H9 (cell line): ENCODE measurements at regions not wholly inside any gene's neighbourhood (a gene's known extent, or its start where the extent isn't known, plus 50 kb on each side); places are given as distances from the start of the nearest gene placed in this dataset.

ENCODE experiments used
- DNase-seq: peaks from one replicate; pipeline ENCODE4 v3.0.0-alpha.2; 2017
- H2AFZ ChIP-seq: one replicate; pipeline ENCODE4 v1.6.1; 2013; ENCODE audit warnings: mild to moderate bottlenecking, low read length, control low read depth, moderate library complexity
- H2AK5ac ChIP-seq: 2 replicates; pipeline ENCODE4 v1.6.1; 2013; ENCODE audit warnings: low read length, control low read depth, mixed read lengths; ENCODE audit not compliant: insufficient read length
- H2BK120ac ChIP-seq: one replicate; pipeline ENCODE4 v1.6.1; 2013; ENCODE audit warnings: low read depth, mild to moderate bottlenecking, low read length, control low read depth, inconsistent platforms; ENCODE audit not compliant: poor library complexity, severe bottlenecking
- H2BK12ac ChIP-seq: 2 replicates; pipeline ENCODE4 v1.6.1; 2013; ENCODE audit warnings: low read length, control low read depth, mixed read lengths, low read depth; ENCODE audit not compliant: insufficient read length
- H2BK15ac ChIP-seq: 2 replicates; pipeline ENCODE4 v1.6.1; 2013; ENCODE audit warnings: low read depth, low read length, control low read depth
- H2BK20ac ChIP-seq: one replicate; pipeline ENCODE4 v1.6.1; 2013; ENCODE audit warnings: low read depth, mild to moderate bottlenecking, low read length, control low read depth, inconsistent platforms; ENCODE audit not compliant: poor library complexity, severe bottlenecking
- H2BK5ac ChIP-seq: 2 replicates; pipeline ENCODE4 v1.6.1; 2013; ENCODE audit warnings: low read length, control low read depth, mixed read lengths; ENCODE audit not compliant: insufficient read length
- H3K14ac ChIP-seq: 2 replicates; pipeline ENCODE4 v1.6.1; 2013; ENCODE audit warnings: low read length, control low read depth; ENCODE audit not compliant: insufficient read depth
- H3K18ac ChIP-seq: 2 replicates; pipeline ENCODE4 v1.6.1; 2013; ENCODE audit warnings: low read depth, mild to moderate bottlenecking, mixed read lengths, low read length, control low read depth; ENCODE audit not compliant: insufficient read length
- H3K23ac ChIP-seq: 2 replicates; pipeline ENCODE4 v1.6.1; 2013; ENCODE audit warnings: low read length, control low read depth, mixed read lengths, low read depth; ENCODE audit not compliant: insufficient read length
- H3K23me2 ChIP-seq: 2 replicates; pipeline ENCODE4 v1.6.1; 2013; ENCODE audit warnings: low read depth, mild to moderate bottlenecking, mixed read lengths, low read length, control low read depth; ENCODE audit not compliant: insufficient read length, poor library complexity, severe bottlenecking
- H3K27ac ChIP-seq: 2 replicates; pipeline ENCODE4 v1.5.1; 2013; ENCODE audit warnings: low read length, control low read depth, mixed read lengths, low read depth; ENCODE audit not compliant: insufficient read length
- H3K27me3 ChIP-seq: 2 replicates; pipeline ENCODE4 v1.6.1; 2013; ENCODE audit warnings: low read length, control low read depth, inconsistent platforms; ENCODE audit not compliant: insufficient read depth
- H3K4ac ChIP-seq: 2 replicates; pipeline ENCODE4 v1.6.1; 2013; ENCODE audit warnings: low read depth, mild to moderate bottlenecking, control low read depth, inconsistent platforms, low read length, moderate library complexity
- H3K4me1 ChIP-seq: 2 replicates; pipeline ENCODE4 v1.6.1; 2013; ENCODE audit warnings: low read length, control low read depth, inconsistent platforms; ENCODE audit not compliant: insufficient read depth
- H3K4me2 ChIP-seq: 2 replicates; pipeline ENCODE4 v1.6.1; 2013; ENCODE audit warnings: low read length, control low read depth, mixed read lengths; ENCODE audit not compliant: insufficient read length, insufficient read depth
- H3K56ac ChIP-seq: 2 replicates; pipeline ENCODE4 v1.6.1; 2013; ENCODE audit warnings: low read depth, mild to moderate bottlenecking, mixed read lengths, low read length, control low read depth; ENCODE audit not compliant: insufficient read length
- H3K79me1 ChIP-seq: 2 replicates; pipeline ENCODE4 v1.6.1; 2013; ENCODE audit warnings: low read depth, mild to moderate bottlenecking, moderate library complexity, low read length, control low read depth, inconsistent platforms; ENCODE audit not compliant: insufficient read depth, poor library complexity, severe bottlenecking
- H3K79me2 ChIP-seq: 2 replicates; pipeline ENCODE4 v1.6.1; 2013; ENCODE audit warnings: low read length, control low read depth, inconsistent platforms; ENCODE audit not compliant: insufficient read depth
- H3K9ac ChIP-seq: 2 replicates; pipeline ENCODE4 v1.6.1; 2013; ENCODE audit warnings: low read length, control low read depth, mixed read lengths; ENCODE audit not compliant: insufficient read length; ENCODE audit errors: extremely low read depth
- H3K9me3 ChIP-seq: one replicate; pipeline ENCODE4 v1.6.1; 2013; ENCODE audit warnings: low read depth, low read length, inconsistent platforms; ENCODE audit not compliant: control insufficient read depth
- H3T11ph ChIP-seq: one replicate; pipeline ENCODE4 v1.6.1; 2013; ENCODE audit warnings: mild to moderate bottlenecking, low read length, control low read depth, inconsistent platforms
- H4K20me1 ChIP-seq: one replicate; pipeline ENCODE4 v1.6.1; 2013; ENCODE audit not compliant: control insufficient read depth, insufficient read length, insufficient read depth
- H4K5ac ChIP-seq: 2 replicates; pipeline ENCODE4 v1.6.1; 2013; ENCODE audit warnings: low read depth, mild to moderate bottlenecking, mixed read lengths, low read length, control low read depth; ENCODE audit not compliant: insufficient read length
- H4K8ac ChIP-seq: replicated peaks from 2 replicates; pipeline ENCODE4 v1.6.1; 2013; ENCODE audit warnings: low read length, control low read depth, mixed read lengths, low read depth; ENCODE audit not compliant: insufficient read length
- H4K91ac ChIP-seq: 2 replicates; pipeline ENCODE4 v1.6.1; 2013; ENCODE audit warnings: low read depth, mild to moderate bottlenecking, moderate library complexity, mixed read lengths, low read length, control low read depth; ENCODE audit not compliant: insufficient read length
- H3K27ac Mint-ChIP-seq, 3 experiments: 2 replicates in 2 of 3; 3 replicates in 1 of 3; pipeline ENCODE4 v1.8.0; 2020 to 2021; ENCODE audit warnings: mixed read lengths in 3 of 3, mild to moderate bottlenecking in 1 of 3, moderate library complexity in 1 of 3
- H3K27me3 Mint-ChIP-seq: 2 replicates; pipeline ENCODE4 v1.8.0; 2021; ENCODE audit warnings: low read depth, mild to moderate bottlenecking, moderate library complexity, mixed read lengths
- H3K36me3 Mint-ChIP-seq, 3 experiments: 2 replicates in 2 of 3; 3 replicates in 1 of 3; pipeline ENCODE4 v1.8.0; 2020 to 2021; ENCODE audit warnings: low read depth in 3 of 3, mixed read lengths in 3 of 3; ENCODE audit not compliant: insufficient read depth in 1 of 3
- H3K4me1 Mint-ChIP-seq, 2 experiments: 2 replicates each; pipeline ENCODE4 v1.8.0; 2020; ENCODE audit warnings: mixed read lengths in 2 of 2
- H3K4me3 Mint-ChIP-seq, 2 experiments: 2 replicates in 1 of 2; 3 replicates in 1 of 2; pipeline ENCODE4 v1.8.0; 2020 to 2021; ENCODE audit warnings: mild to moderate bottlenecking in 2 of 2, mixed read lengths in 2 of 2, moderate library complexity in 1 of 2
- H3K9me3 Mint-ChIP-seq, 2 experiments: 2 replicates in 1 of 2; 3 replicates in 1 of 2; pipeline ENCODE4 v1.8.0; 2020; ENCODE audit warnings: mild to moderate bottlenecking in 2 of 2, mixed read lengths in 2 of 2, moderate library complexity in 1 of 2
- WGBS: extraction: QIAGEN DNeasy Blood & Tissue Kit; methylation state at CpG from one replicate; pipeline ENCODE4 v1.1.7; 2013; ENCODE audit warnings: missing lambda C conversion rate, low lambda C conversion rate, mixed read lengths; ENCODE audit not compliant: insufficient read length; ENCODE audit errors: extremely low coverage; 5-methylcytosine and 5-hydroxymethylcytosine counted together
- TF ChIP-seq, protein P1 (sequence below): fragments of 200-600 bp; sonication (generic); conservative IDR thresholded peaks from 3 replicates; pipeline ENCODE4 v1.8.0; 2021; ENCODE audit warnings: antibody characterized with exemption, mild to moderate bottlenecking

DNA sequence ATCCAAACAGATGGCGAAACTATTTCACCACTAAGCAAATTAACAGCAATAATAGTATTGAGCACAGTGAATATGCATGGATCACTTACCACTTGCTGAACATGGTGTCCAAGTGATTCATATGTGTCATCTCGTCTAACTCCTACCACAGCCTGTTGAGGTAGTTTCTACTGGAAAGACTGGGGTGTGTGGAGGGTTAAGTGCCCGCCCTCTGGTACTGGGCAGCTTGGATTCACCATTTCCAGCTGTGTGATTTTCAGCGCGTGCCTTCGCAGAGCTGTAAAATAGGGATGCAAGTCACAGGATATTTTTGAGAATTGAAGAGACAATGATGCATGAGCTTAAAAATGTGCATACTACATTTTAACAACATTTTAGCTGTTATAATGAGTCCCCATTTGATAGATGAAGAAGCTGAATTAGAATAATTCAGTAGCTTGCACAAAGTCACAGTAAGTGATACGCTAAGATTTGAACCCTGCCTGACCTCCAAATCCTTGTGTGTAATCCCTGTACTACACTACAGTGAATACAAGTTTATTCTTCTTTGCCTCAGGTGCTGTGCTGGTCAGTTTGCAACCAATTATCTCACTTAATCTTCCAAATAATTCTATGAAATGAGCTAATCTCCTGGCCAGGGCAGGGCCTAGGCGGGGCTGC is 75.2 kb upstream of the SIX2 start:
- Histone ChIP-seq H4K20me1 (no peaks in the 10 kb centered on the region), H3K14ac (no peak overlapping the region), H2BK5ac (no peak overlapping the region), H3K56ac (no peak overlapping the region), H3K4me1 (no peaks in the 10 kb centered on the region), H3K79me2 (no peaks in the 10 kb centered on the region), H2BK20ac (no peak overlapping the region), H3K4ac (no peak overlapping the region), H3K79me1 (no peaks in the 10 kb centered on the region), H3K23me2 (no peaks in the 10 kb centered on the region), H2BK120ac (no peak overlapping the region), H3K27me3 (no peaks in the 10 kb centered on the region), H3K9ac (no peak overlapping the region), H3K4me2 (no peak overlapping the region), H3K9me3 (no peaks in the 10 kb centered on the region), H3T11ph (no peak overlapping the region), H2AK5ac (no peak overlapping the region), H3K27ac (no peak overlapping the region), H4K91ac (no peak overlapping the region), H2BK15ac (no peak overlapping the region), H3K23ac (no peak overlapping the region), H2BK12ac (no peak overlapping the region), H2AFZ (no peak overlapping the region), H4K8ac (no peak overlapping the region), H4K5ac (no peak overlapping the region), H3K18ac (no peak overlapping the region)
- no peak overlapping the region for H3K27ac Mint-ChIP-seq
- peaks cover 6% of the 10 kb centered on the region in 2 experiments; a peak in 2 of 5 replicates for H3K9me3 Mint-ChIP-seq
- no peak overlapping the region for H3K4me3 Mint-ChIP-seq
- WGBS = no CpG with 5 or more reads among the region's 8 CpGs
- no peaks in the 10 kb centered on the region; a peak in 1 of 7 replicates for H3K36me3 Mint-ChIP-seq
- peaks cover 3% of the 10 kb centered on the region; the same call in 1 of the 2 replicates for H3K27me3 Mint-ChIP-seq
- no peak for DNase-seq
- TF ChIP-seq, protein P1, sequence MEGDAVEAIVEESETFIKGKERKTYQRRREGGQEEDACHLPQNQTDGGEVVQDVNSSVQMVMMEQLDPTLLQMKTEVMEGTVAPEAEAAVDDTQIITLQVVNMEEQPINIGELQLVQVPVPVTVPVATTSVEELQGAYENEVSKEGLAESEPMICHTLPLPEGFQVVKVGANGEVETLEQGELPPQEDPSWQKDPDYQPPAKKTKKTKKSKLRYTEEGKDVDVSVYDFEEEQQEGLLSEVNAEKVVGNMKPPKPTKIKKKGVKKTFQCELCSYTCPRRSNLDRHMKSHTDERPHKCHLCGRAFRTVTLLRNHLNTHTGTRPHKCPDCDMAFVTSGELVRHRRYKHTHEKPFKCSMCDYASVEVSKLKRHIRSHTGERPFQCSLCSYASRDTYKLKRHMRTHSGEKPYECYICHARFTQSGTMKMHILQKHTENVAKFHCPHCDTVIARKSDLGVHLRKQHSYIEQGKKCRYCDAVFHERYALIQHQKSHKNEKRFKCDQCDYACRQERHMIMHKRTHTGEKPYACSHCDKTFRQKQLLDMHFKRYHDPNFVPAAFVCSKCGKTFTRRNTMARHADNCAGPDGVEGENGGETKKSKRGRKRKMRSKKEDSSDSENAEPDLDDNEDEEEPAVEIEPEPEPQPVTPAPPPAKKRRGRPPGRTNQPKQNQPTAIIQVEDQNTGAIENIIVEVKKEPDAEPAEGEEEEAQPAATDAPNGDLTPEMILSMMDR = no peak
- peaks cover 0 to 2% of the 10 kb centered on the region in 2 experiments; a peak in 1 of 4 replicates for H3K4me1 Mint-ChIP-seq
